HepG2 (cell line): ENCODE measurements at regions not wholly inside any gene's neighbourhood (a gene's known extent, or its start where the extent isn't known, plus 50 kb on each side); places are given as distances from the start of the nearest gene placed in this dataset.

Experiments used
- ATAC-seq: fragments of 200-7000 bp; cut with Tn5 transposase; 3 replicates; pipeline ENCODE4 v1.9.1; 2020; ENCODE audit warnings: mild to moderate bottlenecking, moderate library complexity
- BruUV-seq: library from RNA; stranded (reverse); fragments of 400-500 nt; replicated peaks from 2 replicates; lab custom pipeline; 2021; lab: Mats Ljungman, UMichigan
- CTCF ChIA-PET: fragments of 300-600 bp; formaldehyde crosslinking; extraction: SDS; loops from one replicate; lab custom pipeline; 2021; ENCODE audit warnings: low total read pairs, inconsistent platforms, low intra/inter-chr PET ratio; lab: Yijun Ruan, JAX
- POLR2A ChIA-PET: fragments of 350-600 bp; sonication (Branson Sonifier 250); formaldehyde crosslinking; loops from one replicate; lab custom pipeline; 2020; ENCODE audit warnings: antibody characterized with exemption, inconsistent platforms; lab: Yijun Ruan, JAX
- DNase-seq: peaks from one replicate; pipeline ENCODE4 v3.0.0-alpha.2; 2015; ENCODE audit warnings: low spot score
- FAIRE-seq: peaks from 3 replicates; lab custom pipeline; 2011; peaks lifted over from hg19 to GRCh38; lab: Jason Lieb, UNC
- H2AFZ ChIP-seq: one replicate; pipeline ENCODE4 v1.6.1; 2011; ENCODE audit warnings: low read length, inconsistent platforms
- H3K27ac ChIP-seq: fragments of 300-600 bp; 3 replicates; pipeline ENCODE4 v1.8.0; 2011; ENCODE audit warnings: mixed run types, mild to moderate bottlenecking, mixed read lengths, low read length, inconsistent platforms; ENCODE audit not compliant: insufficient read depth; ENCODE audit errors: extremely low read length
- H3K27me3 ChIP-seq, 2 experiments: fragments of 200-600 bp in 1 of 2; 2 replicates in 1 of 2; 3 replicates in 1 of 2; pipeline versions ENCODE4 v1.6.0 to v1.8.0; 2011; ENCODE audit warnings: low read length in 2 of 2, mild to moderate bottlenecking in 2 of 2, moderate library complexity in 2 of 2, inconsistent platforms in 1 of 2; ENCODE audit not compliant: insufficient read depth in 2 of 2, control insufficient read depth in 1 of 2
- H3K36me3 ChIP-seq, 2 experiments: fragments of 200-600 bp in 1 of 2; replicated peaks in 1 of 2; 2 replicates in 1 of 2; 3 replicates in 1 of 2; pipeline versions ENCODE4 v1.5.1 to v1.8.0; 2011; ENCODE audit warnings: low read length in 2 of 2, inconsistent platforms in 1 of 2; ENCODE audit not compliant: insufficient read depth in 2 of 2, control insufficient read depth in 1 of 2
- H3K4me1 ChIP-seq: 2 replicates; pipeline ENCODE4 v1.5.1; 2012; ENCODE audit warnings: low read length, inconsistent platforms; ENCODE audit not compliant: insufficient read depth
- H3K4me2 ChIP-seq: 2 replicates; pipeline ENCODE4 v1.6.0; 2011; ENCODE audit warnings: low read depth, low read length, inconsistent platforms
- H3K4me3 ChIP-seq, 3 experiments: fragments of 200-600 bp in 1 of 3; sonication (generic), shearing (Covaris generic) in 1 of 3; replicated peaks in 1 of 3; 2 replicates each; pipeline ENCODE4 v1.5.1; 2011 to 2016; ENCODE audit warnings: low read length in 3 of 3, inconsistent platforms in 2 of 3, low read depth in 2 of 3, mild to moderate bottlenecking in 2 of 3, control low read depth in 1 of 3, mixed read lengths in 1 of 3; ENCODE audit not compliant: insufficient read depth in 1 of 3
- H3K79me2 ChIP-seq: one replicate; pipeline ENCODE4 v1.6.1; 2011; ENCODE audit warnings: low read length, inconsistent platforms; ENCODE audit not compliant: insufficient read depth
- H3K9ac ChIP-seq: 2 replicates; pipeline ENCODE4 v1.6.0; 2011; ENCODE audit warnings: mild to moderate bottlenecking, low read depth, low read length, inconsistent platforms; ENCODE audit not compliant: insufficient read depth
- H3K9me3 ChIP-seq: 2 replicates; pipeline ENCODE4 v1.5.1; 2012; ENCODE audit warnings: mild to moderate bottlenecking, low read length
- H4K20me1 ChIP-seq: 2 replicates; pipeline ENCODE4 v1.6.0; 2011; ENCODE audit warnings: inconsistent platforms, mild to moderate bottlenecking, low read length, moderate library complexity; ENCODE audit not compliant: insufficient read depth
- FOXO4 ChIP-seq: sonication (generic); formaldehyde crosslinking; conservative IDR thresholded peaks from 2 replicates; pipeline ENCODE4 v1.8.1; 2023; ENCODE audit warnings: missing genetic modification reagents
- GZF1 ChIP-seq: sonication (generic); formaldehyde crosslinking; IDR thresholded peaks from 2 replicates; pipeline ENCODE4 v1.5.1; 2020; ENCODE audit warnings: mild to moderate bottlenecking, missing genetic modification reagents
- MED13 ChIP-seq: sonication (generic); formaldehyde crosslinking; IDR thresholded peaks from 2 replicates; pipeline ENCODE4 v1.5.0; 2020; ENCODE audit warnings: missing genetic modification reagents
- RBAK ChIP-seq: sonication (generic); formaldehyde crosslinking; IDR thresholded peaks from 2 replicates; pipeline ENCODE4 v1.5.1; 2020; ENCODE audit warnings: mild to moderate bottlenecking, missing genetic modification reagents
- SETDB1 ChIP-seq: sonication (generic); formaldehyde crosslinking; IDR thresholded peaks from 2 replicates; pipeline ENCODE4 v1.5.1; 2020; ENCODE audit warnings: missing genetic modification reagents, mild to moderate bottlenecking, borderline replicate concordance
- ZBTB38 ChIP-seq: sonication (generic); formaldehyde crosslinking; IDR thresholded peaks from 2 replicates; pipeline ENCODE4 v1.5.1; 2020; ENCODE audit warnings: mild to moderate bottlenecking, missing genetic modification reagents
- ZFP37 ChIP-seq: sonication (generic); formaldehyde crosslinking; IDR thresholded peaks from 2 replicates; pipeline ENCODE4 v1.4.0; 2020; ENCODE audit warnings: missing genetic modification reagents, borderline replicate concordance
- ZNF883 ChIP-seq: sonication (generic); formaldehyde crosslinking; IDR thresholded peaks from 2 replicates; pipeline ENCODE4 v1.5.1; 2020; ENCODE audit warnings: mild to moderate bottlenecking, missing genetic modification reagents; ENCODE audit errors: not compliant biosample characterization
- WGBS: methylation state at CpG from one replicate; pipeline ENCODE4 v1.1.6; 2017; ENCODE audit warnings: low lambda C conversion rate; 5-methylcytosine and 5-hydroxymethylcytosine counted together
- in situ Hi-C: cut with HindIII; loops from 2 replicates; pipeline ENCODE4 v1.10.0; 2017; ENCODE audit warnings: low pct_unique_long_range_greater_than_20kb; ENCODE audit not compliant: extremely low pct_ligation_motif_present
- intact Hi-C: fragments of 100-400 bp; cut with micrococcal nuclease; formaldehyde crosslinking; loops from one replicate; pipeline ENCODE4 v1.10.0; 2022; ENCODE audit not compliant: unreplicated experiment
- TF ChIP-seq, protein P1 (sequence below): sonication (generic); formaldehyde crosslinking; IDR thresholded peaks from 2 replicates; pipeline ENCODE4 v1.8.0; 2022; ENCODE audit warnings: mild to moderate bottlenecking, missing genetic modification reagents, moderate library complexity

GRCh38 chr2:118325321-118325955, 237.2 kb downstream of the INSIG2 start:
- H3K36me3 ChIP-seq = no peaks in the 10 kb centered on the region
- in situ Hi-C loops = no loop called here
- no peaks in the 10 kb centered on the region for H4K20me1 ChIP-seq
- H3K79me2 ChIP-seq = no peaks in the 10 kb centered on the region
- WGBS = 16% methylated on average over 6 of the region's 6 CpGs
- no peaks in the 10 kb centered on the region for H3K27me3 ChIP-seq
- no peak overlapping the region for H3K4me3 ChIP-seq
- no peak overlapping the region for H2AFZ ChIP-seq
- H3K9ac ChIP-seq = no peak overlapping the region
- H3K9me3 ChIP-seq = no peaks in the 10 kb centered on the region
- peaks cover 10% of the 10 kb centered on the region for H3K4me1 ChIP-seq
- ATAC-seq = no peak
- H3K27ac ChIP-seq = no peak overlapping the region
- ChIA-PET POLR2A (no interaction called here), CTCF (no interaction called here)
- DNase-seq = no peak
- no peak for FAIRE-seq
- H3K4me2 ChIP-seq = no peak overlapping the region
- TF ChIP-seq, protein P1, sequence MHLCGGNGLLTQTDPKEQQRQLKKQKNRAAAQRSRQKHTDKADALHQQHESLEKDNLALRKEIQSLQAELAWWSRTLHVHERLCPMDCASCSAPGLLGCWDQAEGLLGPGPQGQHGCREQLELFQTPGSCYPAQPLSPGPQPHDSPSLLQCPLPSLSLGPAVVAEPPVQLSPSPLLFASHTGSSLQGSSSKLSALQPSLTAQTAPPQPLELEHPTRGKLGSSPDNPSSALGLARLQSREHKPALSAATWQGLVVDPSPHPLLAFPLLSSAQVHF (CRISPR knock-in tag) = no peak
- no peak for TF ChIP-seq ZBTB38 (CRISPR knock-in tag)
- TF ChIP-seq FOXO4 (CRISPR knock-in tag) = no peak
- no peak for TF ChIP-seq GZF1 (CRISPR knock-in tag)
- TF ChIP-seq MED13 = no peak
- no peak for TF ChIP-seq RBAK (CRISPR knock-in tag)
- TF ChIP-seq ZNF883 (CRISPR knock-in tag) = no peak
- no peak for TF ChIP-seq ZFP37 (CRISPR knock-in tag)
- no peak for TF ChIP-seq SETDB1 (CRISPR knock-in tag)
- intact Hi-C loops = loop anchor here (10.0 kb wide), 1 partner anchor 101 kb away; no protein-coding TSS in a partner anchor
- no TSS peak for BruUV-seq
